SU-DHL-6 (cell line): ENCODE measurements at regions not wholly inside any gene's neighbourhood (a gene's known extent, or its start where the extent isn't known, plus 50 kb on each side); places are given as distances from the start of the nearest gene placed in this dataset.

ENCODE experiments used
- H2AFZ ChIP-seq: fragments of 200-600 bp; sonication (generic); 2 replicates; pipeline ENCODE4 v1.6.1; 2014; ENCODE audit warnings: low read depth, mild to moderate bottlenecking, moderate library complexity, mixed read lengths, antibody characterized with exemption, low read length; ENCODE audit not compliant: severe bottlenecking
- H3F3A ChIP-seq: fragments of 200-600 bp; shearing (Covaris generic); 2 replicates; pipeline ENCODE4 v1.6.0; 2016; ENCODE audit warnings: antibody characterized with exemption, mild to moderate bottlenecking; ENCODE audit not compliant: insufficient read depth
- H3K27ac ChIP-seq: fragments of 200-600 bp; sonication (generic); 2 replicates; pipeline ENCODE4 v1.5.1; 2016; ENCODE audit warnings: low read depth, mild to moderate bottlenecking, low read length, moderate library complexity, mixed read lengths
- H3K27me3 ChIP-seq: fragments of 200-600 bp; sonication (generic), shearing (Covaris generic); 2 replicates; pipeline ENCODE4 v1.6.0; 2014; ENCODE audit warnings: mild to moderate bottlenecking, low read length
- H3K36me3 ChIP-seq: fragments of 200-600 bp; sonication (generic); 2 replicates; pipeline ENCODE4 v1.6.1; 2014; ENCODE audit warnings: mild to moderate bottlenecking, low read length, mixed read lengths
- H3K4me2 ChIP-seq: fragments of 300-600, 200-600 bp; shearing (Covaris generic), sonication (generic); 2 replicates; pipeline ENCODE4 v1.6.0; 2014; ENCODE audit warnings: low read length, low read depth, mild to moderate bottlenecking; ENCODE audit not compliant: poor library complexity, severe bottlenecking
- H3K4me3 ChIP-seq: fragments of 200-600 bp; sonication (generic); 2 replicates; pipeline ENCODE4 v1.5.1; 2014; ENCODE audit warnings: antibody characterized with exemption, low read length, mild to moderate bottlenecking, mixed read lengths; ENCODE audit not compliant: insufficient read depth, poor library complexity, severe bottlenecking
- H3K79me2 ChIP-seq: fragments of 200-600 bp; sonication (generic); 2 replicates; pipeline ENCODE4 v1.6.1; 2014; ENCODE audit warnings: mild to moderate bottlenecking, low read length, moderate library complexity; ENCODE audit not compliant: insufficient read depth
- H3K9ac ChIP-seq: fragments of 200-600 bp; sonication (generic); 2 replicates; pipeline ENCODE4 v1.7.0; 2014; ENCODE audit warnings: mild to moderate bottlenecking, low read length
- H3K9me2 ChIP-seq: fragments of 200-600 bp; sonication (generic); replicated peaks from 2 replicates; pipeline ENCODE4 v1.6.1; 2014; ENCODE audit warnings: low read length; ENCODE audit not compliant: insufficient read depth
- H3K9me3 ChIP-seq: fragments of 200-600 bp; sonication (generic); 2 replicates; pipeline ENCODE4 v1.6.1; 2014; ENCODE audit warnings: low read length, mixed read lengths; ENCODE audit not compliant: insufficient read depth
- H4K20me1 ChIP-seq: fragments of 200-600 bp; sonication (generic); 2 replicates; pipeline ENCODE4 v1.6.1; 2014; ENCODE audit warnings: low read depth, mild to moderate bottlenecking, antibody characterized with exemption, low read length, moderate library complexity, mixed read lengths
- EZH2phosphoT487 ChIP-seq: fragments of 200-600 bp; sonication (generic), shearing (Covaris generic); conservative IDR thresholded peaks from 2 replicates; pipeline ENCODE4 v1.6.1; 2018; ENCODE audit warnings: mild to moderate bottlenecking, antibody characterized with exemption, low read length, moderate library complexity, mixed read lengths
- TF ChIP-seq, protein P1 (sequence below): fragments of 200-600 bp; sonication (generic); IDR thresholded peaks from one replicate; pipeline ENCODE4 v1.5.1; 2017; ENCODE audit warnings: antibody characterized with exemption, mild to moderate bottlenecking, low read length, moderate library complexity; ENCODE audit not compliant: insufficient read depth, poor library complexity, severe bottlenecking

DNA sequence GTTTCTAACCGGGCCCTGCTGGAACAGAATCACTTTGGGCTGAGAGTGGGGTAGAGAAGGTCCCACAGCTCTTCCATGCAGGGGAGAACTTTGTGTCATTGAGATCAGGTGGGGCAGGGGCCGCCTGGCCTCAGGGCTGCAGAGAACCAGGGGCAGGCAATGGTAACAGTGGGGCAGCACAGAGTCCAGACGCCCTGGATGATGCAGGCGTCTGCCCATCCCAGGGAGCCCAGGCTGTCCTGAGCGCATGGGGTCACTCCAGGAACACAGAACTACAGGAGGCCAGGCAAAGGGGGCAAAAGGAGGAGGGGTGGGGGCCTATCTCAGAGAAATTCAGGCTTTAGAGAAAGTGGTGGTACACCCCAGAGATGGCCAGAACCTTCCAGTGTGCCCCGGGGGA lies 121.3 kb downstream of the NDUFA10 start:
- no peak overlapping the region for H3K4me2 ChIP-seq
- H3K27me3 ChIP-seq = no peaks in the 10 kb centered on the region
- H3K4me3 ChIP-seq = no peak overlapping the region
- no peak overlapping the region for H3K9ac ChIP-seq
- no peaks in the 10 kb centered on the region for H4K20me1 ChIP-seq
- H3K36me3 ChIP-seq = no peaks in the 10 kb centered on the region
- no peak overlapping the region for H3K27ac ChIP-seq
- H3F3A ChIP-seq = no peaks in the 10 kb centered on the region
- no peaks in the 10 kb centered on the region for H3K9me2 ChIP-seq
- no peaks in the 10 kb centered on the region for H3K79me2 ChIP-seq
- H2AFZ ChIP-seq = no peak overlapping the region
- no peaks in the 10 kb centered on the region for H3K9me3 ChIP-seq
- TF ChIP-seq, protein P1, sequence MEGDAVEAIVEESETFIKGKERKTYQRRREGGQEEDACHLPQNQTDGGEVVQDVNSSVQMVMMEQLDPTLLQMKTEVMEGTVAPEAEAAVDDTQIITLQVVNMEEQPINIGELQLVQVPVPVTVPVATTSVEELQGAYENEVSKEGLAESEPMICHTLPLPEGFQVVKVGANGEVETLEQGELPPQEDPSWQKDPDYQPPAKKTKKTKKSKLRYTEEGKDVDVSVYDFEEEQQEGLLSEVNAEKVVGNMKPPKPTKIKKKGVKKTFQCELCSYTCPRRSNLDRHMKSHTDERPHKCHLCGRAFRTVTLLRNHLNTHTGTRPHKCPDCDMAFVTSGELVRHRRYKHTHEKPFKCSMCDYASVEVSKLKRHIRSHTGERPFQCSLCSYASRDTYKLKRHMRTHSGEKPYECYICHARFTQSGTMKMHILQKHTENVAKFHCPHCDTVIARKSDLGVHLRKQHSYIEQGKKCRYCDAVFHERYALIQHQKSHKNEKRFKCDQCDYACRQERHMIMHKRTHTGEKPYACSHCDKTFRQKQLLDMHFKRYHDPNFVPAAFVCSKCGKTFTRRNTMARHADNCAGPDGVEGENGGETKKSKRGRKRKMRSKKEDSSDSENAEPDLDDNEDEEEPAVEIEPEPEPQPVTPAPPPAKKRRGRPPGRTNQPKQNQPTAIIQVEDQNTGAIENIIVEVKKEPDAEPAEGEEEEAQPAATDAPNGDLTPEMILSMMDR = no peak
- no peak for TF ChIP-seq EZH2phosphoT487

DNA sequence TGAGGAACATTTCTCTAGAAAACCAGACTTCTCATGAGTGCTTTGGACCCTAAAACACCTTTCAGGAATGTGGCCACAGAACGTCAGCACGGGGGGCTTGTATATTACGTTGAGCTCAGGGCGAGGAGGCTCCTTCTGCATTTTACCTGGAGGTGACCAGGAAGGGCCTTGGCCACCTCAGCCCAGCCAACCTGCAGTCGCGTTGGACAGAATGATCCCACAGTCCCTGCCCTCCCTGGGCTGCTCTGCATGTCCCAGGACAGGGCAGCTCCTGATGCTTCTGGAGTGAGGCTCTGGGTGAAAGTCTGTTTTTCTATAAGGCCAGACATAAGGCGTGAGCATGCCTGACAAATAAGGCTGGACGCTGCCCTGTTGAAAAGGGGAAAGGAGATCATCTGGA lies 121.9 kb downstream of the NDUFA10 start:
- Histone ChIP-seq H3K36me3 (no peaks in the 10 kb centered on the region), H3K9me2 (no peaks in the 10 kb centered on the region), H3K79me2 (no peaks in the 10 kb centered on the region), H3K9me3 (no peaks in the 10 kb centered on the region), H3K4me3 (no peak overlapping the region), H3F3A (no peaks in the 10 kb centered on the region), H3K4me2 (no peak overlapping the region), H4K20me1 (no peaks in the 10 kb centered on the region), H2AFZ (no peak overlapping the region), H3K27ac (no peak overlapping the region), H3K27me3 (no peaks in the 10 kb centered on the region), H3K9ac (no peak overlapping the region)
- no peak for TF ChIP-seq EZH2phosphoT487
- TF ChIP-seq, protein P1 = no peak

DNA sequence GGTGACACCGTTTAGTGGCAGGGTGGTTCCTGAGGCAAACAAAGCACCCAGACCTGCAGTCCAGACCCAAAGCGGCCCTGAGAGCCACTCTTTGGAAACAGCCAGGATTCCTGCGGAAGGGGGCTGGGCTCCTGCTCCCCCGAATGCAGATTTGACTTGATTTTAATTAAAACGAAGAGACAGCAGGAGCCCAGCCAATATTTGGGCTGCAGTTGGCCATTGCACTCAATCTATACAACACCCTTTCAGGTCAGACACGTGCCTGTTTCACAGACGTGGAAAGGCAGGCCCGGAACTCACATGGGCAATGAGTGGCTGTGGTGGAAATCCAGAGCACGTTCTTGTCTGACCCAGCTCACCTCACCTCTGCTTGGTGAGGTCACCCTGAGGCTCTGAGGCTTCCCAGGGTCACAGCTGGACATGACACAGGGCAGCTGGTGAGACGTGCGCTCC lies 122.4 kb downstream of the NDUFA10 start:
- H3K79me2 ChIP-seq = no peaks in the 10 kb centered on the region
- no peak overlapping the region for H3K9ac ChIP-seq
- no peaks in the 10 kb centered on the region for H3K9me3 ChIP-seq
- H3K27ac ChIP-seq = no peak overlapping the region
- H3K4me3 ChIP-seq = no peak overlapping the region
- no peaks in the 10 kb centered on the region for H4K20me1 ChIP-seq
- H2AFZ ChIP-seq = no peak overlapping the region
- H3K27me3 ChIP-seq = no peaks in the 10 kb centered on the region
- H3K9me2 ChIP-seq = no peaks in the 10 kb centered on the region
- H3F3A ChIP-seq = no peaks in the 10 kb centered on the region
- no peaks in the 10 kb centered on the region for H3K36me3 ChIP-seq
- H3K4me2 ChIP-seq = no peak overlapping the region
- TF ChIP-seq, protein P1 = no peak
- TF ChIP-seq EZH2phosphoT487 = no peak

DNA sequence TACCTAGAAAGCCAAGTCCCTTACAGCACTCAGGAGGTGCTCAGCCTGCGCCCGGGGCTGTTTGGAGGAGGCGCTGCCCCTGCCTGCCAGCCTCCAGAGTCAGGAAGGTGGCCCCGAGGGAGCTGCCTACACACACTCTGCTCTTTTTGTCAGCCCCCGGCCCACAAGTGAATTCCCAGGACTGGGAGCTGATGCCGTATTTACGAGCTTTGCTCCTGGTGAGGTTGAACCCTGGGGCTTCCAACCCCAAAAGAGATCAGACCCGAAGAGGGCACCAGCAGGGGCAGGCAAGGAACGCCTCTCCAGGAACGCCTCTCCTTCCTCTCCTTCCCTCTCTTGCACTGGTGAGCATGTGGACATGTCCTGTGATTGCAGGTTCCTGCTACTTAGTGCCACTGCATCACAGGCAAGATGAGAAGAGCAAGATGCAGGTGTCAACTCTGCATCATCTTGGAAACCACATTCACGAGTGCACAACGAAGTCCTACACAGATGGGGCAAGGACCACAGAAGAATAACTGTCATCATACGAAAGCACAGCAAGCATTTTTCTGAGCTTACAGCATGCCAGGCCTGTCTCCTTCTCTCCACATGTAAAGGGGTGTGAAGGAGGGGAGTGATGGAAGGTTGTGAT lies 126.7 kb downstream of the NDUFA10 start:
- no peaks in the 10 kb centered on the region for H3F3A ChIP-seq
- no peak overlapping the region for H2AFZ ChIP-seq
- H3K79me2 ChIP-seq = no peaks in the 10 kb centered on the region
- no peaks in the 10 kb centered on the region for H4K20me1 ChIP-seq
- H3K9ac ChIP-seq = no peak overlapping the region
- no peaks in the 10 kb centered on the region for H3K27me3 ChIP-seq
- H3K36me3 ChIP-seq = no peaks in the 10 kb centered on the region
- H3K27ac ChIP-seq = no peak overlapping the region
- TF ChIP-seq EZH2phosphoT487 = no peak
- TF ChIP-seq, protein P1 = no peak
- no peak overlapping the region for H3K4me3 ChIP-seq
- H3K4me2 ChIP-seq = no peak overlapping the region
- H3K9me3 ChIP-seq = no peaks in the 10 kb centered on the region; the same call in 1 of the 2 replicates
- no peaks in the 10 kb centered on the region for H3K9me2 ChIP-seq
